ENCODE measurements at regions not wholly inside any gene's neighbourhood (a gene's known extent, or its start where the extent isn't known, plus 50 kb on each side); places are given as distances from the start of the nearest gene placed in this dataset.
"Not testable (repeated sequence)": the region's sequence is repeated elsewhere in the genome, so short reads cannot be mapped to it uniquely, and the experiment has no call there.

GRCh38 chr5:56753588-56753987, 61.8 kb upstream of the MAP3K1 start:
- not testable (repeated sequence) for TF ChIP-seq STAT6 (CRISPR knock-in tag; IDR thresholded peaks at IDR 0.05); ZNF143 (CRISPR knock-in tag; IDR thresholded peaks at IDR 0.05); ZZZ3 (IDR thresholded peaks at IDR 0.05); RFX5 (IDR thresholded peaks at IDR 0.05; ENCODE audit: low read depth, low read length)

Measured in K562 (cell line).